Thymus (tissue), 11 donors: ENCODE measurements at regions not wholly inside any gene's neighbourhood (a gene's known extent, or its start where the extent isn't known, plus 50 kb on each side); places are given as distances from the start of the nearest gene placed in this dataset.

Experiments
- DNase-seq, 9 donors: peaks; one replicate each; pipeline ENCODE4 v3.0.0-alpha.2; 2013; ENCODE audit warnings: low spot score in 9 of 9, low read depth in 6 of 9, missing footprints in 1 of 9
- H3K27ac ChIP-seq, 2 donors: one replicate each; pipeline ENCODE4 v1.5.1; 2013; ENCODE audit warnings: control low read depth in 1 of 2, low read depth in 1 of 2, low read length in 1 of 2, mild to moderate bottlenecking in 1 of 2, moderate library complexity in 1 of 2
- H3K27me3 ChIP-seq, 2 donors: one replicate each; pipeline ENCODE4 v1.5.1; 2013; ENCODE audit warnings: low read length in 1 of 2; ENCODE audit not compliant: control insufficient read depth in 2 of 2, insufficient read depth in 1 of 2
- H3K36me3 ChIP-seq, 2 donors: one replicate each; pipeline ENCODE4 v1.5.1; 2013; ENCODE audit warnings: low read length in 1 of 2, mild to moderate bottlenecking in 1 of 2, moderate library complexity in 1 of 2; ENCODE audit not compliant: control insufficient read depth in 2 of 2, insufficient read depth in 2 of 2
- H3K4me1 ChIP-seq, 2 donors: one replicate each; pipeline ENCODE4 v1.5.1; 2013; ENCODE audit warnings: low read length in 2 of 2; ENCODE audit not compliant: control insufficient read depth in 2 of 2, insufficient read depth in 2 of 2
- H3K4me3 ChIP-seq, 2 donors: one replicate each; pipeline ENCODE4 v1.5.1; 2013; ENCODE audit warnings: low read length in 2 of 2, control low read depth in 1 of 2, mild to moderate bottlenecking in 1 of 2
- H3K9me3 ChIP-seq, 2 donors: one replicate each; pipeline ENCODE4 v1.5.1; 2013; ENCODE audit warnings: low read length in 1 of 2, mild to moderate bottlenecking in 1 of 2; ENCODE audit not compliant: control insufficient read depth in 2 of 2, insufficient read depth in 1 of 2
- WGBS: extraction: QIAGEN DNeasy Blood & Tissue Kit; methylation state at CpG from one replicate; pipeline ENCODE4 v1.1.7; 2013; 5-methylcytosine and 5-hydroxymethylcytosine counted together
- donor health status: healthy.

- H3K4me1 ChIP-seq = peaks cover 11 to 27% of the 10 kb centered on the region in 2 donors
- H3K9me3 ChIP-seq = no peaks in the 10 kb centered on the region
- H3K4me3 ChIP-seq = no peak overlapping the region
- H3K27ac ChIP-seq = peak overlapping the region; percentile 75 to 76
- H3K36me3 ChIP-seq = no peaks in the 10 kb centered on the region
- no peak for DNase-seq
- no peaks in the 10 kb centered on the region for H3K27me3 ChIP-seq
Measured at GRCh38 chr4:184533908-184534307, 59.6 kb upstream of the IRF2 start.

GRCh38 chr4:184531008-184531407 is 56.7 kb upstream of the IRF2 start:
- H3K4me1 ChIP-seq = peaks cover 11 to 16% of the 10 kb centered on the region in 2 donors
- no peaks in the 10 kb centered on the region for H3K9me3 ChIP-seq
- no peak for DNase-seq
- H3K27me3 ChIP-seq = no peaks in the 10 kb centered on the region
- no peak overlapping the region for H3K27ac ChIP-seq
- H3K4me3 ChIP-seq = no peak overlapping the region
- 94% methylated on average over 2 of the region's 2 CpGs for WGBS
- no peaks in the 10 kb centered on the region for H3K36me3 ChIP-seq

GRCh38 chr4:184529283-184529682 is 54.9 kb upstream of the IRF2 start:
- H3K36me3 ChIP-seq = no peaks in the 10 kb centered on the region
- no peak overlapping the region for H3K27ac ChIP-seq
- WGBS = 96% methylated on average over 5 of the region's 5 CpGs
- no peaks in the 10 kb centered on the region for H3K9me3 ChIP-seq
- H3K4me3 ChIP-seq = no peak overlapping the region
- H3K4me1 ChIP-seq = peaks cover 7 to 9% of the 10 kb centered on the region in 2 donors
- DNase-seq = no peak
- no peaks in the 10 kb centered on the region for H3K27me3 ChIP-seq

GRCh38 chr4:184528713-184529112 is 54.4 kb upstream of the IRF2 start:
- WGBS = 68% methylated on average over 3 of the region's 3 CpGs

GRCh38 chr4:184528051-184528450 is 53.7 kb upstream of the IRF2 start:
- 80% methylated on average over 5 of the region's 5 CpGs for WGBS
- DNase-seq = no peak
- Histone ChIP-seq H3K27me3 (no peaks in the 10 kb centered on the region), H3K4me1 (no peaks in the 10 kb centered on the region), H3K27ac (no peak overlapping the region), H3K36me3 (no peaks in the 10 kb centered on the region), H3K9me3 (no peaks in the 10 kb centered on the region), H3K4me3 (no peak overlapping the region)

More at GRCh38 chr4:184528713-184529112, 54.4 kb upstream of the IRF2 start:
- Histone ChIP-seq H3K4me3 (no peak overlapping the region), H3K27me3 (no peaks in the 10 kb centered on the region), H3K27ac (no peak overlapping the region), H3K36me3 (no peaks in the 10 kb centered on the region), H3K4me1 (peaks cover 3 to 5% of the 10 kb centered on the region in 2 donors), H3K9me3 (no peaks in the 10 kb centered on the region)
- no peak for DNase-seq

- Histone ChIP-seq H3K27me3 (no peaks in the 10 kb centered on the region), H3K36me3 (no peaks in the 10 kb centered on the region), H3K9me3 (no peaks in the 10 kb centered on the region), H3K4me3 (no peak overlapping the region), H3K27ac (no peak overlapping the region), H3K4me1 (no peaks in the 10 kb centered on the region)
- 93% methylated on average over 2 of the region's 2 CpGs for WGBS
- DNase-seq = no peak
Measured at GRCh38 chr4:184526228-184526627, 51.9 kb upstream of the IRF2 start.
